ENCODE measurements at regions not wholly inside any gene's neighbourhood (a gene's known extent, or its start where the extent isn't known, plus 50 kb on each side); places are given as distances from the start of the nearest gene placed in this dataset.

GRCh38 chr10:117670116-117670904 lies 127.8 kb downstream of the EMX2 start (continued):
- TF ChIP-seq CTCF (IDR thresholded peaks at IDR 0.05; ENCODE audit: control extremely low read depth in 1 of 3, insufficient read depth in 1 of 3, low read depth in 1 of 3, low read length in 3 of 3), result no peak
- no peak for TF ChIP-seq SIX5 (IDR thresholded peaks at IDR 0.05; ENCODE audit: low read depth, low read length)
- TF ChIP-seq RNF2 (IDR thresholded peaks at IDR 0.05; ENCODE audit: borderline replicate concordance, low read depth, low read length, missing control alignments, poor library complexity, severe bottlenecking), result no peak
- no peak for TF ChIP-seq CBX5 (IDR thresholded peaks at IDR 0.05; ENCODE audit: low read depth, low read length)
- TF ChIP-seq CHD2 (IDR thresholded peaks at IDR 0.05; ENCODE audit: low read length), result no peak
- no peak for TF ChIP-seq TBP (IDR thresholded peaks at IDR 0.05; ENCODE audit: low read depth, low read length)

Measured in H1 (cell line).